Calu3 (cell line): ENCODE measurements at regions not wholly inside any gene's neighbourhood (a gene's known extent, or its start where the extent isn't known, plus 50 kb on each side); places are given as distances from the start of the nearest gene placed in this dataset.

Experiments used
- BruUV-seq: library from RNA; stranded (reverse); fragments of 400-500 nt; replicated peaks from 2 replicates; lab custom pipeline; 2021; lab: Mats Ljungman, UMichigan
- CTCF ChIA-PET: fragments of 300-600 bp; sonication (Branson Sonifier 250); formaldehyde crosslinking; loops from one replicate; lab custom pipeline; 2022; ENCODE audit warnings: antibody characterized with exemption; lab: Charles Lee
- DNase-seq: peaks from one replicate; pipeline ENCODE4 v3.0.0; 2022
- H3K27ac Mint-ChIP-seq: one replicate; pipeline ENCODE4 v1.8.0; 2022; ENCODE audit warnings: mixed read lengths; ENCODE audit not compliant: unreplicated experiment
- H3K27me3 Mint-ChIP-seq: one replicate; pipeline ENCODE4 v1.8.0; 2022; ENCODE audit warnings: mixed read lengths; ENCODE audit not compliant: unreplicated experiment
- H3K36me3 Mint-ChIP-seq: one replicate; pipeline ENCODE4 v1.8.0; 2022; ENCODE audit warnings: mild to moderate bottlenecking, moderate library complexity, mixed read lengths; ENCODE audit not compliant: insufficient read depth, unreplicated experiment
- H3K4me1 Mint-ChIP-seq: one replicate; pipeline ENCODE4 v1.8.0; 2022; ENCODE audit warnings: mild to moderate bottlenecking, low read depth, mixed read lengths; ENCODE audit not compliant: unreplicated experiment
- H3K4me3 Mint-ChIP-seq: one replicate; pipeline ENCODE4 v1.8.0; 2022; ENCODE audit warnings: mild to moderate bottlenecking, low read depth, moderate library complexity, mixed read lengths; ENCODE audit not compliant: unreplicated experiment
- H3K9me3 Mint-ChIP-seq: one replicate; pipeline ENCODE4 v1.8.0; 2022; ENCODE audit warnings: low read depth, mixed read lengths; ENCODE audit not compliant: unreplicated experiment
- intact Hi-C: fragments of 100-400 bp; cut with micrococcal nuclease; formaldehyde crosslinking; loops from one replicate; pipeline ENCODE4 v1.10.0; 2022; ENCODE audit not compliant: unreplicated experiment
- TF ChIP-seq, protein P1 (sequence below): fragments of 200-600 bp; IDR thresholded peaks from one replicate; pipeline ENCODE4 v1.8.0; 2022; ENCODE audit warnings: antibody characterized with exemption; ENCODE audit not compliant: unreplicated experiment

DNA sequence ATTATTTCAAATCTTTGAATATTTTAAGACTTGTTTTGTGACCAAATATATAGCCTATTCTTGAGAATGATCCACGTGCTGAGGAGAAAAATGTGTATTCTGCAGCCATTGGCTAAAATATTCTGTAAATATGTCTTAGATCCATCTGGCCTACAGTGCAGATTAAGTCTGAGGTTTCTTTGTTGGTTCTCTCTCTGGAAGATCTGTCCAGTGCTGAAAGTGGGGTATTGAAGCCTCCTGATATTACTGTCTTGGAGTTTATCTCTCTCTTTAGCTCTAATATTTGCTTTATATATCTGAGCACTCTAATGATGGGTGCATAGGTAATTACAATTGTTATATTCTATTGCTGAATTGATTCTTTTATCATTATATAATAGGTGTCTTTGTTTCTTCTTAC is 617.4 kb upstream of the LRFN5 start:
- intact Hi-C loops: no loop called here
- DNase-seq: no peak
- no peaks in the 10 kb centered on the region for H3K36me3 Mint-ChIP-seq
- no peak overlapping the region for H3K27ac Mint-ChIP-seq
- H3K4me1 Mint-ChIP-seq: no peaks in the 10 kb centered on the region
- peaks cover 18% of the 10 kb centered on the region for H3K9me3 Mint-ChIP-seq
- CTCF ChIA-PET: no interaction called here
- TF ChIP-seq, protein P1, sequence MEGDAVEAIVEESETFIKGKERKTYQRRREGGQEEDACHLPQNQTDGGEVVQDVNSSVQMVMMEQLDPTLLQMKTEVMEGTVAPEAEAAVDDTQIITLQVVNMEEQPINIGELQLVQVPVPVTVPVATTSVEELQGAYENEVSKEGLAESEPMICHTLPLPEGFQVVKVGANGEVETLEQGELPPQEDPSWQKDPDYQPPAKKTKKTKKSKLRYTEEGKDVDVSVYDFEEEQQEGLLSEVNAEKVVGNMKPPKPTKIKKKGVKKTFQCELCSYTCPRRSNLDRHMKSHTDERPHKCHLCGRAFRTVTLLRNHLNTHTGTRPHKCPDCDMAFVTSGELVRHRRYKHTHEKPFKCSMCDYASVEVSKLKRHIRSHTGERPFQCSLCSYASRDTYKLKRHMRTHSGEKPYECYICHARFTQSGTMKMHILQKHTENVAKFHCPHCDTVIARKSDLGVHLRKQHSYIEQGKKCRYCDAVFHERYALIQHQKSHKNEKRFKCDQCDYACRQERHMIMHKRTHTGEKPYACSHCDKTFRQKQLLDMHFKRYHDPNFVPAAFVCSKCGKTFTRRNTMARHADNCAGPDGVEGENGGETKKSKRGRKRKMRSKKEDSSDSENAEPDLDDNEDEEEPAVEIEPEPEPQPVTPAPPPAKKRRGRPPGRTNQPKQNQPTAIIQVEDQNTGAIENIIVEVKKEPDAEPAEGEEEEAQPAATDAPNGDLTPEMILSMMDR: no peak
- H3K27me3 Mint-ChIP-seq: no peaks in the 10 kb centered on the region
- no TSS peak for BruUV-seq
- no peak overlapping the region for H3K4me3 Mint-ChIP-seq

DNA sequence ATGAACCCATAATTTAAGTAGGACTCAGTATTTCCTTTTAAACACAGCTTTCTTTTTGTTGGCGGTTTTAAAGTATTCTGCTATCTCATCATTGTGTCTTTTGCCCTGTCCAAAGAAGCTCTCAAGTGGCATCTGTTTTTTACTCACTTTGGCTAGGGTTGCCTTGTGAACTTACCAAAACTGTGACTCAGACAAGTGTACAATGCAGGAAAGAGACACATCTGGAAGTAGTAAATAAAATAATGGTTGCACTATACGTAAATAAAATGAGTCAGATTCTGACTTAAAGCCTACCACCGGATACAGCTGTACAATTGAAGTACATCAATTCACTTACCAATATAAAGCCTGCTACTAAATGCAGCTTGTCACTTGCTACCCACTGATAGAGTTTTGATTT is 619.2 kb upstream of the LRFN5 start:
- intact Hi-C loops: no loop called here
- CTCF ChIA-PET: no interaction called here
- no TSS peak for BruUV-seq
- Mint-ChIP-seq H3K9me3 (peaks cover 20% of the 10 kb centered on the region), H3K4me3 (no peak overlapping the region), H3K27me3 (no peaks in the 10 kb centered on the region), H3K36me3 (no peaks in the 10 kb centered on the region), H3K27ac (no peak overlapping the region), H3K4me1 (no peaks in the 10 kb centered on the region)
- no peak for DNase-seq
- TF ChIP-seq, protein P1: no peak

DNA sequence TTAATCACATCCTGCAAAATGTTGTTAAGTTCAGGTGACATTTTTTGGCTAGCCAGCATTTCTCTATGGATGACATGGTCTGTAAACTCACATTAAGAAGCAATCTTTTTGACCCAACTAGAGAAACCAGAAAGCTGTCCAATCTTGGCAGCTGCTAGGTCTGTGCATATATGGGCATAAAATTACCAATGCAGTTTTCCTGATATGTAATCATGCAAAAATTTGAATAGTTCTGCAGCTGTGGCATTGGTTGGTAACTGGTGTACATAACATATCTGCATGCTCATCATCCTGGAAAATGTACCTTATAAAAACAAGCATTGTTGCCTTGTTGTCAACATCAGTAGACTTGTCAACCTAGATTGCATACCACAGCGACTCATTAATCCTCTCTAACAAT is 620.0 kb upstream of the LRFN5 start:
- Mint-ChIP-seq H3K36me3 (no peaks in the 10 kb centered on the region), H3K4me1 (no peaks in the 10 kb centered on the region), H3K27ac (no peak overlapping the region), H3K4me3 (no peak overlapping the region), H3K9me3 (peaks cover 15% of the 10 kb centered on the region), H3K27me3 (no peaks in the 10 kb centered on the region)
- TF ChIP-seq, protein P1: no peak
- CTCF ChIA-PET: no interaction called here
- intact Hi-C loops: no loop called here
- no peak for DNase-seq
- BruUV-seq: no TSS peak

DNA sequence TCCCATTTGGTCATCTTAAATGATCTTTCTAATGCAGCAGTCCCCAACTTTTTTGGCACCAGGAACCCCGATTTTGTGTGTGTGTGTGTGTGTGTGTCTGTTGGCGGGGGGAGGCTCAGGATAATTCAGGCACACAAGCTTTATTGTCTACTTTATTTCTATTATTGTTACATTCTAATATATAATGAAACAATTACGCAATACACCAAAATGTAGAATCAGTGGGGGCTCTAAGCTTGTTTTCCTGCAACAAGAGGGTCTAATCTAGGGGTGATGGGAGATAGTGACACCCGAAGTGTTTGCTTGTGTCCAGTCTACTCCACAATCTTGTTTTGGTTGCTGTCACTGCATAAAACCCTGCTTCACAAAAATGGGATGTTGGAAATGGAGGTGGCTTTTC is 621.1 kb upstream of the LRFN5 start:
- peaks cover 14% of the 10 kb centered on the region for H3K9me3 Mint-ChIP-seq
- CTCF ChIA-PET: interaction anchor here (0.6 kb wide), 1 partner anchor 1722 kb away, joined by 4 read pairs; no protein-coding TSS in a partner anchor
- TF ChIP-seq, protein P1: no peak
- H3K4me3 Mint-ChIP-seq: no peak overlapping the region
- H3K27ac Mint-ChIP-seq: no peak overlapping the region
- BruUV-seq: no TSS peak
- H3K27me3 Mint-ChIP-seq: no peaks in the 10 kb centered on the region
- H3K4me1 Mint-ChIP-seq: no peaks in the 10 kb centered on the region
- no peaks in the 10 kb centered on the region for H3K36me3 Mint-ChIP-seq
- DNase-seq: no peak
- intact Hi-C loops: no loop called here
